ENCODE measurements at regions not wholly inside any gene's neighbourhood (a gene's known extent, or its start where the extent isn't known, plus 50 kb on each side); places are given as distances from the start of the nearest gene placed in this dataset.

DNA sequence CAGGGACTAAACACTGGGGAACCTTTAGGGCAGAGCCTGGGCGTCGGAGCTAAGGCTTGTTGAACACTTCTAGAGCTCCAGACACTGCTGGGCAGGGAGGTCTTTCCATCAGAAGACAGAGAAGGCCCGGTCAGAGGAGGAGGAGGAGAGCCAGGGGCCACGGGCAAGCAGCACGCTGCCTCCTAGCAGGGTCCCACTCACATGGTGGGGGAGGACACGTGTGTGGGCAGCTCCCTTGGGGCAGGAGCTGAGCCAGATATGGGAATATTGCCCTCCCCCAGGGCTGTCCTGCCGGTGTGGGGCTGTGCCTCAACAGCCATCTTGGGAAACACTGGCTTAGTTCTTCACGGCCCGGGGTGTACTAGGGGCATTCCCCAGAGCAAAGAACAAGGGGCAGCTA, 89.6 kb upstream of the TLE3 start:
- intact Hi-C loops (cut with micrococcal nuclease): no loop called here
- in situ Hi-C loops (cut with MboI; ENCODE audit: low sequenced_read_pairs): no loop called here
- WGBS, 2 experiments (ENCODE audit: extremely low coverage in 2 of 2, insufficient read length in 1 of 2): 70% methylated on average over 2 of the region's 9 CpGs; no CpG with 5 or more reads in 1 of the 2 experiments
- Histone ChIP-seq H3K4me3 (ENCODE audit: insufficient read depth, low read depth, low read length) (no peak overlapping the region), H2BK120ac (ENCODE audit: low read depth, low read length) (no peak overlapping the region), H3K4ac (ENCODE audit: low read depth, low read length) (no peak overlapping the region), H3K23ac (ENCODE audit: low read depth, low read length) (no peak overlapping the region), H2AK9ac (replicated peaks; ENCODE audit: low read depth, low read length, poor library complexity) (no peak overlapping the region), H3K79me1 (ENCODE audit: low read depth in 1 of 2, low read length in 2 of 2) (no peaks in the 10 kb centered on the region), H4K5ac (ENCODE audit: low read depth, low read length) (no peak overlapping the region), H3K14ac (replicated peaks; ENCODE audit: low read depth, low read length) (no peak overlapping the region), H3K4me2 (ENCODE audit: low read depth, low read length) (no peak overlapping the region), H2BK15ac (ENCODE audit: low read depth, low read length) (no peak overlapping the region), H3K9me1 (ENCODE audit: insufficient read depth, low read length) (no peaks in the 10 kb centered on the region), H3K36me3 (ENCODE audit: control insufficient read depth, insufficient read depth, low read length) (no peaks in the 10 kb centered on the region), H2AK5ac (ENCODE audit: low read depth, low read length) (no peak overlapping the region), H4K8ac (ENCODE audit: low read depth in 2 of 2, low read length in 2 of 2) (no peak overlapping the region), H2AFZ (replicated peaks; ENCODE audit: low read length, poor library complexity) (no peak overlapping the region), H3K27me3 (ENCODE audit: control insufficient read depth, insufficient read depth, low read length) (peaks cover 48% of the 10 kb centered on the region), H3K56ac (ENCODE audit: extremely low read depth, insufficient read depth, low read length) (no peak overlapping the region), H3K27ac (ENCODE audit: insufficient read depth, low read length) (no peak overlapping the region), H2BK5ac (ENCODE audit: low read depth, low read length, poor library complexity, severe bottlenecking) (no peak overlapping the region), H3K9ac (ENCODE audit: low read depth, low read length) (no peak overlapping the region), H2BK20ac (ENCODE audit: low read depth, low read length) (no peak overlapping the region), H3K4me1 (ENCODE audit: control insufficient read depth, insufficient read depth, low read length) (no peaks in the 10 kb centered on the region), H4K91ac (ENCODE audit: insufficient read depth, low read depth, low read length) (no peak overlapping the region), H3K18ac (ENCODE audit: low read depth, low read length) (no peak overlapping the region), H3K9me3 (ENCODE audit: control insufficient read depth, insufficient read depth, low read length) (peaks cover 6% of the 10 kb centered on the region), H4K20me1 (ENCODE audit: insufficient read depth, low read length) (no peaks in the 10 kb centered on the region)
- ATAC-seq (ENCODE audit: low read depth): no peak
- BruUV-seq (replicated peaks): no TSS peak
- ChIA-PET POLR2A (ENCODE audit: unreplicated experiment) (no interaction called here), CTCF (no interaction called here)
- dilution Hi-C loops (cut with HindIII; ENCODE audit: low sequenced_read_pairs, unreplicated experiment): no loop called here
- DNase-seq: no peak
- TF ChIP-seq RFX5 (IDR thresholded peaks at IDR 0.05; ENCODE audit: low read depth, low read length) (no peak), SMC3 (IDR thresholded peaks at IDR 0.05; ENCODE audit: low read depth, low read length) (no peak), MAZ (IDR thresholded peaks at IDR 0.05; ENCODE audit: borderline replicate concordance, low read depth, low read length) (no peak), FOS (IDR thresholded peaks at IDR 0.05; ENCODE audit: low read depth, low read length) (no peak), BHLHE40 (IDR thresholded peaks at IDR 0.05; ENCODE audit: low read depth, low read length) (no peak), MAFK (IDR thresholded peaks at IDR 0.05; ENCODE audit: low read depth, low read length) (no peak), CHD1 (IDR thresholded peaks at IDR 0.05; ENCODE audit: low read depth, low read length) (no peak), POLR2A (IDR thresholded peaks at IDR 0.05; ENCODE audit: low read depth, low read length) (no peak), MXI1 (IDR thresholded peaks at IDR 0.05; ENCODE audit: borderline replicate concordance, low read depth, low read length) (no peak)
- TF ChIP-seq, protein P1, sequence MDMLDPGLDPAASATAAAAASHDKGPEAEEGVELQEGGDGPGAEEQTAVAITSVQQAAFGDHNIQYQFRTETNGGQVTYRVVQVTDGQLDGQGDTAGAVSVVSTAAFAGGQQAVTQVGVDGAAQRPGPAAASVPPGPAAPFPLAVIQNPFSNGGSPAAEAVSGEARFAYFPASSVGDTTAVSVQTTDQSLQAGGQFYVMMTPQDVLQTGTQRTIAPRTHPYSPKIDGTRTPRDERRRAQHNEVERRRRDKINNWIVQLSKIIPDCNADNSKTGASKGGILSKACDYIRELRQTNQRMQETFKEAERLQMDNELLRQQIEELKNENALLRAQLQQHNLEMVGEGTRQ (IDR thresholded peaks at IDR 0.05; ENCODE audit: low read depth, low read length): no peak
